OCI-LY7 (cell line): ENCODE measurements at regions not wholly inside any gene's neighbourhood (a gene's known extent, or its start where the extent isn't known, plus 50 kb on each side); places are given as distances from the start of the nearest gene placed in this dataset.

Experiments used
- BruUV-seq: library from RNA; stranded (reverse); fragments of 400-500 nt; replicated peaks from 2 replicates; lab custom pipeline; 2021; lab: Mats Ljungman, UMichigan
- CTCF ChIA-PET: fragments of 300-600 bp; sonication (Branson Sonifier 250); formaldehyde crosslinking; loops from one replicate; lab custom pipeline; 2022; ENCODE audit warnings: antibody characterized with exemption; ENCODE audit not compliant: unreplicated experiment; lab: Charles Lee
- POLR2A ChIA-PET: fragments of 300-600 bp; sonication (Branson Sonifier 250); formaldehyde crosslinking; loops from one replicate; lab custom pipeline; 2022; ENCODE audit warnings: antibody characterized with exemption; lab: Charles Lee
- DNase-seq: peaks from one replicate; pipeline ENCODE4 v3.0.0-alpha.2; 2015; ENCODE audit warnings: low spot score
- H2AFZ ChIP-seq: fragments of 200-600 bp; sonication (generic), shearing (Covaris generic); 2 replicates; pipeline ENCODE4 v1.6.1; 2014; ENCODE audit warnings: mild to moderate bottlenecking, antibody characterized with exemption, low read length, moderate library complexity
- H3K27ac ChIP-seq: fragments of 200-600 bp; sonication (generic); 2 replicates; pipeline ENCODE4 v1.5.1; 2014; ENCODE audit warnings: mixed run types, low read depth, mild to moderate bottlenecking, moderate library complexity, low read length, inconsistent platforms; ENCODE audit not compliant: poor library complexity, severe bottlenecking
- H3K36me3 ChIP-seq: fragments of 200-600 bp; sonication (generic); 2 replicates; pipeline ENCODE4 v1.6.1; 2014; ENCODE audit warnings: mild to moderate bottlenecking, antibody characterized with exemption, low read length, moderate library complexity, mixed read lengths; ENCODE audit not compliant: insufficient read depth
- H3K4me1 ChIP-seq: fragments of 200-600 bp; sonication (generic); 2 replicates; pipeline ENCODE4 v1.5.1; 2014; ENCODE audit warnings: mild to moderate bottlenecking, low read length; ENCODE audit not compliant: insufficient read depth, poor library complexity, severe bottlenecking
- H3K4me2 ChIP-seq: fragments of 200-600 bp; sonication (generic); 2 replicates; pipeline ENCODE4 v1.6.1; 2014; ENCODE audit warnings: mild to moderate bottlenecking, low read length
- H3K4me3 ChIP-seq: fragments of 200-600 bp; sonication (generic); 2 replicates; pipeline ENCODE4 v1.5.1; 2014; ENCODE audit warnings: mild to moderate bottlenecking, low read depth, low read length; ENCODE audit not compliant: poor library complexity, severe bottlenecking
- H3K79me2 ChIP-seq: fragments of 200-600 bp; sonication (generic); 2 replicates; pipeline ENCODE4 v1.6.1; 2016; ENCODE audit warnings: low read depth, mild to moderate bottlenecking, low read length, moderate library complexity, mixed read lengths; ENCODE audit not compliant: insufficient read depth
- H3K9me2 ChIP-seq: fragments of 200-600 bp; sonication (generic); 2 replicates; pipeline ENCODE4 v1.6.1; 2016; ENCODE audit warnings: mild to moderate bottlenecking, low read length, mixed read lengths; ENCODE audit not compliant: insufficient read depth
- H3K9me3 ChIP-seq: fragments of 200-600 bp; sonication (generic); 2 replicates; pipeline ENCODE4 v1.6.1; 2014; ENCODE audit warnings: mild to moderate bottlenecking, mixed run types, low read length, mixed read lengths
- H4K20me1 ChIP-seq: fragments of 200-600 bp; sonication (generic); 2 replicates; pipeline ENCODE4 v1.6.1; 2014; ENCODE audit warnings: mild to moderate bottlenecking, antibody characterized with exemption, low read length, moderate library complexity, mixed read lengths; ENCODE audit not compliant: insufficient read depth
- EZH2phosphoT487 ChIP-seq: fragments of 200-600 bp; sonication (generic); IDR thresholded peaks from 2 replicates; pipeline ENCODE4 v1.6.1; 2018; ENCODE audit warnings: low read depth, borderline replicate concordance, mild to moderate bottlenecking, mixed run types, antibody characterized with exemption, low read length, moderate library complexity, mixed read lengths
- intact Hi-C: fragments of 100-400 bp; cut with micrococcal nuclease; formaldehyde crosslinking; loops from one replicate; pipeline ENCODE4 v1.10.0; 2022; ENCODE audit not compliant: unreplicated experiment
- TF ChIP-seq, protein P1 (sequence below): fragments of 200-600 bp; sonication (generic); conservative IDR thresholded peaks from 2 replicates; pipeline ENCODE4 v1.5.1; 2014; ENCODE audit warnings: mild to moderate bottlenecking, antibody characterized with exemption, low read length, moderate library complexity, mixed read lengths

DNA sequence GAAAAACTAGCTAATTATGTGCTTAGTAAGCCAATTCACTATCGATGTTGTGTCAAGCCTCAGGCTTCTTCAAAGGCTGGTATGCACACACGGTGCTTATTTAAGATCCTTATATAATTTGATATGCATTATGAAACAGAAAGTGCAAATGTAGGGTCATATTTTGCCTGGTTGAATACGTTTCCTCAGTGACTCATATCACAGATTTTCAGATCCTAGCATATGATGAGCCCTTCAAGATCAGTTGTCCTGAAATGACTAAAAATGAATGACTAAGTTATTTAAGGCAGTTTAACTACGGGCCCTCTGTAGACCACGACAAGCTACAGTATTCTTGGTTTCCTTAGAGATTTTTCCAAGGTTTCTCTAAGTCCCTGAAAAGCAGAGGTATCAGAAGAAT lies 778.3 kb downstream of the PRELID2 start:
- Histone ChIP-seq H3K36me3 (no peaks in the 10 kb centered on the region), H3K9me3 (no peaks in the 10 kb centered on the region), H2AFZ (no peak overlapping the region), H3K4me3 (no peak overlapping the region), H4K20me1 (no peaks in the 10 kb centered on the region), H3K4me2 (no peak overlapping the region), H3K79me2 (no peaks in the 10 kb centered on the region), H3K9me2 (no peaks in the 10 kb centered on the region), H3K4me1 (no peaks in the 10 kb centered on the region), H3K27ac (no peak overlapping the region)
- ChIA-PET POLR2A (no interaction called here), CTCF (no interaction called here)
- no peak for DNase-seq
- intact Hi-C loops, result no loop called here
- BruUV-seq, result no TSS peak
- TF ChIP-seq, protein P1, sequence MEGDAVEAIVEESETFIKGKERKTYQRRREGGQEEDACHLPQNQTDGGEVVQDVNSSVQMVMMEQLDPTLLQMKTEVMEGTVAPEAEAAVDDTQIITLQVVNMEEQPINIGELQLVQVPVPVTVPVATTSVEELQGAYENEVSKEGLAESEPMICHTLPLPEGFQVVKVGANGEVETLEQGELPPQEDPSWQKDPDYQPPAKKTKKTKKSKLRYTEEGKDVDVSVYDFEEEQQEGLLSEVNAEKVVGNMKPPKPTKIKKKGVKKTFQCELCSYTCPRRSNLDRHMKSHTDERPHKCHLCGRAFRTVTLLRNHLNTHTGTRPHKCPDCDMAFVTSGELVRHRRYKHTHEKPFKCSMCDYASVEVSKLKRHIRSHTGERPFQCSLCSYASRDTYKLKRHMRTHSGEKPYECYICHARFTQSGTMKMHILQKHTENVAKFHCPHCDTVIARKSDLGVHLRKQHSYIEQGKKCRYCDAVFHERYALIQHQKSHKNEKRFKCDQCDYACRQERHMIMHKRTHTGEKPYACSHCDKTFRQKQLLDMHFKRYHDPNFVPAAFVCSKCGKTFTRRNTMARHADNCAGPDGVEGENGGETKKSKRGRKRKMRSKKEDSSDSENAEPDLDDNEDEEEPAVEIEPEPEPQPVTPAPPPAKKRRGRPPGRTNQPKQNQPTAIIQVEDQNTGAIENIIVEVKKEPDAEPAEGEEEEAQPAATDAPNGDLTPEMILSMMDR, result no peak
- TF ChIP-seq EZH2phosphoT487, result no peak

DNA sequence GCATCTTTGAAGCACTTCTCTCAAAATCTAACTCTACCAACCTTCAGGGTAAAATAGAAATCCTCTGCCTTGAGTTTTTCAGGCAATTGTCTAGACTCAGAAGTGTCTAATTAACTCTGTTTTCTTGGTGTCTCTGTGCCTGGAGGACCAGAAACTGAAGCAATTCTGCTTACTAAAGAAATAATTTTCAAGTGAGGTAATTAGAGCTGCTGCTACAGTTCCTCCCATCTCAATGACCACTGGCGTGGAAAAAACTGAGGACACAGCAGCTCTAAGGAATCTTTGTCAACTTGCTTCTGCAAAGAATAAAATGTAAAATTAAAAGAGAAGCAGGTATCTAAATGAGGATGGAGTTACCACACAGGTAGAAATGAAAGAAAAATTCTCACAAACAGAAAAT lies 785.0 kb downstream of the PRELID2 start:
- ChIA-PET CTCF (no interaction called here), POLR2A (no interaction called here)
- Histone ChIP-seq H3K79me2 (no peaks in the 10 kb centered on the region), H2AFZ (no peak overlapping the region), H3K27ac (no peak overlapping the region), H3K36me3 (no peaks in the 10 kb centered on the region), H3K9me2 (no peaks in the 10 kb centered on the region), H4K20me1 (no peaks in the 10 kb centered on the region), H3K4me3 (no peak overlapping the region), H3K9me3 (no peaks in the 10 kb centered on the region), H3K4me1 (no peaks in the 10 kb centered on the region), H3K4me2 (no peak overlapping the region)
- intact Hi-C loops, result no loop called here
- TF ChIP-seq EZH2phosphoT487, result no peak
- TF ChIP-seq, protein P1, result no peak
- BruUV-seq, result no TSS peak
- DNase-seq, result no peak

DNA sequence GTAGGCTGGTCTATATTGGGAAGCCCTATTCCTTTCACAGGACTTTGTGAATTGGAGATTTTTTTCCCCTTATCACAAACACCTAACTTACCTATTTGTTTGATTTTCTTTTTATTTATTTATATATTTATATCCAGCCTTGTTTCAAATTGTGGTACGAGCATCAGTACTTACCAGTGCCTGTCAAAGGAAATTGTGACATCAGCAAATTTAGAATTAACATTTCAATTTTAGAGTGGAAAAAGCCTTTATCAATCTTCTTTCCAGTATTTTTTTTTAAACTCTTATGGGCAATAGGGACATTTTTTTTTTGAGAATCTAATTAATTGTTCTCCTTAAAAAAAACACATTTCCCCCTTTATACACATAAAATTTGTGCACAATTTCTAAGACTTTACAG lies 790.2 kb downstream of the PRELID2 start:
- intact Hi-C loops, result no loop called here
- Histone ChIP-seq H2AFZ (no peak overlapping the region), H3K9me2 (no peaks in the 10 kb centered on the region), H3K4me2 (no peak overlapping the region), H3K9me3 (no peaks in the 10 kb centered on the region), H3K4me3 (no peak overlapping the region), H3K4me1 (no peaks in the 10 kb centered on the region), H3K27ac (no peak overlapping the region), H3K79me2 (no peaks in the 10 kb centered on the region), H4K20me1 (no peaks in the 10 kb centered on the region), H3K36me3 (no peaks in the 10 kb centered on the region)
- no peak for TF ChIP-seq EZH2phosphoT487
- TF ChIP-seq, protein P1, result no peak
- CTCF ChIA-PET, result no interaction called here
- POLR2A ChIA-PET, result no interaction called here
- no peak for DNase-seq
- no TSS peak for BruUV-seq
